HG03135 (cell line): ENCODE measurements at regions not wholly inside any gene's neighbourhood (a gene's known extent, or its start where the extent isn't known, plus 50 kb on each side); places are given as distances from the start of the nearest gene placed in this dataset.

ENCODE experiments used
- ATAC-seq: cut with Tn5 transposase; IDR thresholded peaks from one replicate; pipeline ENCODE4 v1.9.1; 2021; ENCODE audit warnings: mild to moderate bottlenecking, moderate library complexity; ENCODE audit not compliant: unreplicated experiment

- ATAC-seq, result no peak
Measured at GRCh38 chr2:235139956-235140800, 188.4 kb downstream of the SH3BP4 start.

- ATAC-seq, result no peak
Measured at GRCh38 chr2:235140801-235141081, 188.9 kb downstream of the SH3BP4 start.

GRCh38 chr2:235141411-235142128 is 189.8 kb downstream of the SH3BP4 start:
- no peak for ATAC-seq

- no peak for ATAC-seq
Measured at GRCh38 chr2:235142601-235143000, 190.8 kb downstream of the SH3BP4 start.

GRCh38 chr2:235143789-235144188 is 192.0 kb downstream of the SH3BP4 start:
- ATAC-seq, result no peak

- no peak for ATAC-seq
Measured at GRCh38 chr2:235144291-235144690, 192.5 kb downstream of the SH3BP4 start.

GRCh38 chr2:235146206-235146605 is 194.4 kb downstream of the SH3BP4 start:
- ATAC-seq, result no peak

GRCh38 chr2:235146871-235147565 is 195.2 kb downstream of the SH3BP4 start:
- ATAC-seq, result no peak

- no peak for ATAC-seq
Measured at GRCh38 chr2:235148201-235149170, 196.7 kb downstream of the SH3BP4 start.

- ATAC-seq, result no peak
Measured at GRCh38 chr2:235149240-235149659, 197.4 kb downstream of the SH3BP4 start.

GRCh38 chr2:235149736-235150135 is 197.9 kb downstream of the SH3BP4 start:
- ATAC-seq, result no peak

GRCh38 chr2:235151152-235151551 is 199.3 kb downstream of the SH3BP4 start:
- ATAC-seq, result no peak

GRCh38 chr2:235155163-235155562 is 203.3 kb downstream of the SH3BP4 start:
- no peak for ATAC-seq

- ATAC-seq, result no peak
Measured at GRCh38 chr2:235156055-235156454, 204.2 kb downstream of the SH3BP4 start.

GRCh38 chr2:235157746-235158482 is 206.1 kb downstream of the SH3BP4 start:
- ATAC-seq, result no peak

- ATAC-seq, result no peak
Measured at GRCh38 chr2:235160281-235160810, 208.5 kb downstream of the SH3BP4 start.

- ATAC-seq, result no peak
Measured at GRCh38 chr2:235161565-235161964, 209.7 kb downstream of the SH3BP4 start.

GRCh38 chr2:235162082-235162836 is 210.4 kb downstream of the SH3BP4 start:
- ATAC-seq, result no peak

- ATAC-seq, result no peak
Measured at GRCh38 chr2:235162837-235163197, 211.0 kb downstream of the SH3BP4 start.
